GM23338 (cell line): ENCODE measurements at regions not wholly inside any gene's neighbourhood (a gene's known extent, or its start where the extent isn't known, plus 50 kb on each side); places are given as distances from the start of the nearest gene placed in this dataset.

Source experiments
- EZH2 ChIP-seq: fragments of 200-600 bp; sonication (generic); IDR thresholded peaks from one replicate; pipeline ENCODE4 v1.8.0; 2017; ENCODE audit warnings: antibody characterized with exemption, mild to moderate bottlenecking, low read depth; ENCODE audit not compliant: unreplicated experiment
- POLR2AphosphoS5 ChIP-seq: IDR thresholded peaks from 2 replicates; pipeline ENCODE4 v1.6.1; 2016; ENCODE audit warnings: antibody characterized with exemption, low read depth
- ZNF114 ChIP-seq: fragments of 250-450 bp; sonication (Bioruptor Pico); IDR thresholded peaks from 2 replicates; pipeline ENCODE4 v1.5.0; 2020; ENCODE audit warnings: mild to moderate bottlenecking, moderate library complexity
- ZNF331 ChIP-seq: fragments of 250-450 bp; sonication (Bioruptor Pico); IDR thresholded peaks from 2 replicates; pipeline ENCODE4 v1.5.0; 2020; ENCODE audit warnings: low read depth, mild to moderate bottlenecking, moderate library complexity
- TF ChIP-seq, protein P1 (sequence below), 2 experiments: fragments of 200-600 bp in 1 of 2; sonication (generic) in 1 of 2; conservative IDR thresholded peaks; 2 replicates each; pipeline versions ENCODE4 v1.5.1 to v1.6.1; 2016 to 2017; ENCODE audit warnings: antibody characterized with exemption in 2 of 2, low read depth in 2 of 2, mild to moderate bottlenecking in 2 of 2, moderate library complexity in 1 of 2
- TF ChIP-seq, protein P2 (sequence below): IDR thresholded peaks from one replicate; pipeline ENCODE4 v1.6.1; 2018; ENCODE audit warnings: antibody characterized with exemption; ENCODE audit not compliant: unreplicated experiment

GRCh38 chr11:100632941-100633452, 54.1 kb upstream of the ARHGAP42 start:
- TF ChIP-seq, protein P1, sequence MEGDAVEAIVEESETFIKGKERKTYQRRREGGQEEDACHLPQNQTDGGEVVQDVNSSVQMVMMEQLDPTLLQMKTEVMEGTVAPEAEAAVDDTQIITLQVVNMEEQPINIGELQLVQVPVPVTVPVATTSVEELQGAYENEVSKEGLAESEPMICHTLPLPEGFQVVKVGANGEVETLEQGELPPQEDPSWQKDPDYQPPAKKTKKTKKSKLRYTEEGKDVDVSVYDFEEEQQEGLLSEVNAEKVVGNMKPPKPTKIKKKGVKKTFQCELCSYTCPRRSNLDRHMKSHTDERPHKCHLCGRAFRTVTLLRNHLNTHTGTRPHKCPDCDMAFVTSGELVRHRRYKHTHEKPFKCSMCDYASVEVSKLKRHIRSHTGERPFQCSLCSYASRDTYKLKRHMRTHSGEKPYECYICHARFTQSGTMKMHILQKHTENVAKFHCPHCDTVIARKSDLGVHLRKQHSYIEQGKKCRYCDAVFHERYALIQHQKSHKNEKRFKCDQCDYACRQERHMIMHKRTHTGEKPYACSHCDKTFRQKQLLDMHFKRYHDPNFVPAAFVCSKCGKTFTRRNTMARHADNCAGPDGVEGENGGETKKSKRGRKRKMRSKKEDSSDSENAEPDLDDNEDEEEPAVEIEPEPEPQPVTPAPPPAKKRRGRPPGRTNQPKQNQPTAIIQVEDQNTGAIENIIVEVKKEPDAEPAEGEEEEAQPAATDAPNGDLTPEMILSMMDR (conservative IDR thresholded peaks at IDR 0.05; ENCODE audit: low read depth in 2 of 2) = no peak
- TF ChIP-seq ZNF331 (CRISPR knock-in tag) (no peak), EZH2 (no peak), POLR2AphosphoS5 (no peak), ZNF114 (CRISPR knock-in tag) (no peak)
- TF ChIP-seq, protein P2, sequence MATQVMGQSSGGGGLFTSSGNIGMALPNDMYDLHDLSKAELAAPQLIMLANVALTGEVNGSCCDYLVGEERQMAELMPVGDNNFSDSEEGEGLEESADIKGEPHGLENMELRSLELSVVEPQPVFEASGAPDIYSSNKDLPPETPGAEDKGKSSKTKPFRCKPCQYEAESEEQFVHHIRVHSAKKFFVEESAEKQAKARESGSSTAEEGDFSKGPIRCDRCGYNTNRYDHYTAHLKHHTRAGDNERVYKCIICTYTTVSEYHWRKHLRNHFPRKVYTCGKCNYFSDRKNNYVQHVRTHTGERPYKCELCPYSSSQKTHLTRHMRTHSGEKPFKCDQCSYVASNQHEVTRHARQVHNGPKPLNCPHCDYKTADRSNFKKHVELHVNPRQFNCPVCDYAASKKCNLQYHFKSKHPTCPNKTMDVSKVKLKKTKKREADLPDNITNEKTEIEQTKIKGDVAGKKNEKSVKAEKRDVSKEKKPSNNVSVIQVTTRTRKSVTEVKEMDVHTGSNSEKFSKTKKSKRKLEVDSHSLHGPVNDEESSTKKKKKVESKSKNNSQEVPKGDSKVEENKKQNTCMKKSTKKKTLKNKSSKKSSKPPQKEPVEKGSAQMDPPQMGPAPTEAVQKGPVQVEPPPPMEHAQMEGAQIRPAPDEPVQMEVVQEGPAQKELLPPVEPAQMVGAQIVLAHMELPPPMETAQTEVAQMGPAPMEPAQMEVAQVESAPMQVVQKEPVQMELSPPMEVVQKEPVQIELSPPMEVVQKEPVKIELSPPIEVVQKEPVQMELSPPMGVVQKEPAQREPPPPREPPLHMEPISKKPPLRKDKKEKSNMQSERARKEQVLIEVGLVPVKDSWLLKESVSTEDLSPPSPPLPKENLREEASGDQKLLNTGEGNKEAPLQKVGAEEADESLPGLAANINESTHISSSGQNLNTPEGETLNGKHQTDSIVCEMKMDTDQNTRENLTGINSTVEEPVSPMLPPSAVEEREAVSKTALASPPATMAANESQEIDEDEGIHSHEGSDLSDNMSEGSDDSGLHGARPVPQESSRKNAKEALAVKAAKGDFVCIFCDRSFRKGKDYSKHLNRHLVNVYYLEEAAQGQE = no peak
